NB4 (cell line): ENCODE measurements at regions not wholly inside any gene's neighbourhood (a gene's known extent, or its start where the extent isn't known, plus 50 kb on each side); places are given as distances from the start of the nearest gene placed in this dataset.
A peak's percentile ranks its signal among the peaks of the same experiment; 100 is the strongest.

Experiments
- DNase-seq: peaks from one replicate; pipeline ENCODE4 v3.0.0; 2010; ENCODE audit warnings: low read depth
- H3K4me3 ChIP-seq: one replicate; pipeline ENCODE4 v1.5.1; 2011; ENCODE audit warnings: mild to moderate bottlenecking, low read depth, low read length, moderate library complexity
- CTCF ChIP-seq: IDR thresholded peaks from one replicate; pipeline ENCODE4 v1.5.1; 2012; ENCODE audit warnings: low read depth, low read length
- MAX ChIP-seq: IDR thresholded peaks from 2 replicates; pipeline ENCODE4 v1.6.1; 2011; ENCODE audit warnings: low read depth, low read length
- MYC ChIP-seq: IDR thresholded peaks from 2 replicates; pipeline ENCODE4 v1.6.1; 2011; ENCODE audit warnings: low read depth, low read length
- POLR2A ChIP-seq: IDR thresholded peaks from 2 replicates; pipeline ENCODE4 v1.6.1; 2011; ENCODE audit warnings: mild to moderate bottlenecking; ENCODE audit not compliant: insufficient read length; ENCODE audit errors: extremely low read depth

GRCh38 chr6:14349507-14349906 is 231.9 kb downstream of the CD83 start:
- TF ChIP-seq CTCF (no peak), POLR2A (no peak), MAX (no peak), MYC (no peak)
- H3K4me3 ChIP-seq, result no peak overlapping the region
- DNase-seq, result no peak

GRCh38 chr6:14350210-14350609 is 232.6 kb downstream of the CD83 start:
- no peak for DNase-seq
- no peak overlapping the region for H3K4me3 ChIP-seq
- no peak for TF ChIP-seq POLR2A
- no peak for TF ChIP-seq CTCF
- no peak for TF ChIP-seq MYC
- no peak for TF ChIP-seq MAX

GRCh38 chr6:14353281-14353680 is 235.7 kb downstream of the CD83 start:
- no peak for DNase-seq
- H3K4me3 ChIP-seq, result no peak overlapping the region
- TF ChIP-seq MYC (no peak), MAX (no peak), CTCF (no peak), POLR2A (no peak)

GRCh38 chr6:14353798-14354197 is 236.2 kb downstream of the CD83 start:
- DNase-seq, result peak; percentile 19
- TF ChIP-seq MYC, result no peak
- TF ChIP-seq POLR2A, result no peak
- TF ChIP-seq CTCF, result no peak
- TF ChIP-seq MAX, result no peak
- no peak overlapping the region for H3K4me3 ChIP-seq

- DNase-seq, result peak; percentile 13
- no peak overlapping the region for H3K4me3 ChIP-seq
- TF ChIP-seq CTCF, result no peak
- TF ChIP-seq MAX, result no peak
- no peak for TF ChIP-seq MYC
- TF ChIP-seq POLR2A, result no peak
Observed at GRCh38 chr6:14354919-14355572, 237.5 kb downstream of the CD83 start.
